ENCODE measurements at regions not wholly inside any gene's neighbourhood (a gene's known extent, or its start where the extent isn't known, plus 50 kb on each side); places are given as distances from the start of the nearest gene placed in this dataset.

DNA sequence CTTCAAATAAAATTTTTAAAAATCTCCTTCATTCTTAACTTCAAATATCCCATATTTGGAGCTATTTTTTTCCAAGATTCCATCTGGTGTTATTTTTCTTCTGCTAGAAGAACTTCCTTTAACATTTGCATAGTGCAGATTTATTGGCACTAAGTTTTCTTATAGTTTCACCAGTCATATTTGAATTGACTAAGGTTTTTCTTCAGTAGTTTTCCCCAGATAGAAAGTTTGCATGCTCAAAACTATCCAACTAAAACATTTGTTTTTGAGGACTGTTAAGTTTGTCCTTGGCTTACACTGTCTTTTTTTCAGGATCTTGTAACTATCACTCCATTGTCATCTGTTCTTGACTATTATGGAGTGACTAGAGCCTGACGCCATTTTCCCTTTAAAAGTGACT lies 606.7 kb downstream of the TAF11L14 start:
- H3K9me3 Mint-ChIP-seq (ENCODE audit: low read depth, unreplicated experiment): peaks cover 9% of the 10 kb centered on the region
- TF ChIP-seq, protein P1, sequence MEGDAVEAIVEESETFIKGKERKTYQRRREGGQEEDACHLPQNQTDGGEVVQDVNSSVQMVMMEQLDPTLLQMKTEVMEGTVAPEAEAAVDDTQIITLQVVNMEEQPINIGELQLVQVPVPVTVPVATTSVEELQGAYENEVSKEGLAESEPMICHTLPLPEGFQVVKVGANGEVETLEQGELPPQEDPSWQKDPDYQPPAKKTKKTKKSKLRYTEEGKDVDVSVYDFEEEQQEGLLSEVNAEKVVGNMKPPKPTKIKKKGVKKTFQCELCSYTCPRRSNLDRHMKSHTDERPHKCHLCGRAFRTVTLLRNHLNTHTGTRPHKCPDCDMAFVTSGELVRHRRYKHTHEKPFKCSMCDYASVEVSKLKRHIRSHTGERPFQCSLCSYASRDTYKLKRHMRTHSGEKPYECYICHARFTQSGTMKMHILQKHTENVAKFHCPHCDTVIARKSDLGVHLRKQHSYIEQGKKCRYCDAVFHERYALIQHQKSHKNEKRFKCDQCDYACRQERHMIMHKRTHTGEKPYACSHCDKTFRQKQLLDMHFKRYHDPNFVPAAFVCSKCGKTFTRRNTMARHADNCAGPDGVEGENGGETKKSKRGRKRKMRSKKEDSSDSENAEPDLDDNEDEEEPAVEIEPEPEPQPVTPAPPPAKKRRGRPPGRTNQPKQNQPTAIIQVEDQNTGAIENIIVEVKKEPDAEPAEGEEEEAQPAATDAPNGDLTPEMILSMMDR (IDR thresholded peaks at IDR 0.05; ENCODE audit: unreplicated experiment): no peak
- H3K4me3 Mint-ChIP-seq (ENCODE audit: low read depth, unreplicated experiment): no peak overlapping the region
- no peak overlapping the region for H3K27ac Mint-ChIP-seq (ENCODE audit: unreplicated experiment)
- CTCF ChIA-PET: no interaction called here
- H3K27me3 Mint-ChIP-seq (ENCODE audit: unreplicated experiment): no peaks in the 10 kb centered on the region
- BruUV-seq (replicated peaks): no TSS peak
- H3K4me1 Mint-ChIP-seq (ENCODE audit: low read depth, unreplicated experiment): no peaks in the 10 kb centered on the region
- intact Hi-C loops (cut with micrococcal nuclease; ENCODE audit: unreplicated experiment): no loop called here
- H3K36me3 Mint-ChIP-seq (ENCODE audit: insufficient read depth, unreplicated experiment): no peaks in the 10 kb centered on the region
- no peak for DNase-seq

DNA sequence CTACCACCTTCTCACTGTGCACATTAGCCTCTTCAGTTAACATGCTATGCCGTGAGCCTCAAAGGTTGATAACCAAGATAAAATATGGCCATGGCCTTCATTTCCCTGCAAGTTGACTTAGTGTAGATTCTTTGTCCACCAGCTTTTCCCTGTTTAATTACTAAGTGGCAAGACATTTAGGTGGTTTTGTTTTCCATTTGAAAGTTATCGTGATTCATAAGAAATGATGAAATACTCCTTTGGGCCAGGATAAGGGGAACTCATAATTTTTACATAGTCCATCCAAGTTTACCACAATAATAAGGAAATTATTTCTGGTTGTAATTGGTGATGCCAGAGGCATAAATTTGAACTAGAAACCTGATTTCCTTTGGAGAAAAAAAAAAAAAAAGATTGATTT lies 609.6 kb downstream of the TAF11L14 start:
- no peak overlapping the region for H3K27ac Mint-ChIP-seq (ENCODE audit: unreplicated experiment)
- peaks cover 9% of the 10 kb centered on the region for H3K9me3 Mint-ChIP-seq (ENCODE audit: low read depth, unreplicated experiment)
- H3K27me3 Mint-ChIP-seq (ENCODE audit: unreplicated experiment): no peaks in the 10 kb centered on the region
- no TSS peak for BruUV-seq (replicated peaks)
- CTCF ChIA-PET: interaction anchor here (0.7 kb wide), 1 partner anchor 13 kb away, joined by 3 read pairs; no protein-coding TSS in a partner anchor
- intact Hi-C loops (cut with micrococcal nuclease; ENCODE audit: unreplicated experiment): no loop called here
- no peaks in the 10 kb centered on the region for H3K36me3 Mint-ChIP-seq (ENCODE audit: insufficient read depth, unreplicated experiment)
- DNase-seq: no peak
- no peaks in the 10 kb centered on the region for H3K4me1 Mint-ChIP-seq (ENCODE audit: low read depth, unreplicated experiment)
- TF ChIP-seq, protein P1 (IDR thresholded peaks at IDR 0.05; ENCODE audit: unreplicated experiment): no peak
- H3K4me3 Mint-ChIP-seq (ENCODE audit: low read depth, unreplicated experiment): no peak overlapping the region

DNA sequence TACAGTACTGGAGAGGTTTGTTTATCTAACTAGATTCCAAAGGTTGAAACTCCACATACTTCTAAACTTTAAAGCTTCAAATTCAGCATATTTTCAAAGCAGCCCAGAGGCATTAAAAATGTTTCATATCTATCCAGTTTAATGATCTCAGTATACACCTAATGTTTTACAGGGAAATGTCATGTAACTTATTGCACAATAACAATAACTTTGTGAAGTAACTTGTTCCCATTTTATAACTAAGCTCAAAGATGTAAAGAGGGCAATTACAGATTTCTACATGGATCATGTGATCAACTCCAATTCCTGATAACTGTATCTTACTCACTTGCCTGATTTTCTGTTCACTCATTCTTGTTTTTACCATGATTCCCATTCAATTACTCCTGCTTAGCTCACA lies 610.0 kb downstream of the TAF11L14 start:
- DNase-seq: no peak
- no TSS peak for BruUV-seq (replicated peaks)
- Mint-ChIP-seq H3K4me1 (ENCODE audit: low read depth, unreplicated experiment) (no peaks in the 10 kb centered on the region), H3K27me3 (ENCODE audit: unreplicated experiment) (no peaks in the 10 kb centered on the region), H3K4me3 (ENCODE audit: low read depth, unreplicated experiment) (no peak overlapping the region), H3K27ac (ENCODE audit: unreplicated experiment) (no peak overlapping the region), H3K9me3 (ENCODE audit: low read depth, unreplicated experiment) (peaks cover 9% of the 10 kb centered on the region), H3K36me3 (ENCODE audit: insufficient read depth, unreplicated experiment) (no peaks in the 10 kb centered on the region)
- CTCF ChIA-PET: interaction anchor here (0.7 kb wide), 1 partner anchor 12 kb away, joined by 3 read pairs; no protein-coding TSS in a partner anchor
- intact Hi-C loops (cut with micrococcal nuclease; ENCODE audit: unreplicated experiment): no loop called here
- TF ChIP-seq, protein P1 (IDR thresholded peaks at IDR 0.05; ENCODE audit: unreplicated experiment): no peak

DNA sequence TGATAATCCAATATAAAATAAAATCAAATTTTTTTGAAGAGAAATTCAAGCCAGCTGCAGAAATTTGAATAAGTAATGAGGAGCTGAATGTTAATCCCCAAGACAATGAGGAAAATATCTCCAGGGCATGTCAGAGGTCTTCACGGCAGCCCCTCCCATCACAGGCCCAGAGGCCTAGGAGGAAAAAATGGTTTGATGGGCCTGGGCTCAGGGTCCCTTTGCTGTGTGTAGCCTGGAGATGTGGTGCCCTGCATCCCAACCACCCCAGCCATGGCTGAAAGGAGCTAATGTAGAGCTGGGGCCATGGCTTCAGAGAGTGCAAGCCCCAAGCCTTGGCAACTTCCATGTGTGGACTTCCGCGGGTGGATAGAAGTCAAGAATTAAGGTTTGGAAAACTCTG lies 618.3 kb downstream of the TAF11L14 start:
- intact Hi-C loops (cut with micrococcal nuclease; ENCODE audit: unreplicated experiment): no loop called here
- Mint-ChIP-seq H3K36me3 (ENCODE audit: insufficient read depth, unreplicated experiment) (no peaks in the 10 kb centered on the region), H3K4me3 (ENCODE audit: low read depth, unreplicated experiment) (no peak overlapping the region), H3K27ac (ENCODE audit: unreplicated experiment) (no peak overlapping the region), H3K4me1 (ENCODE audit: low read depth, unreplicated experiment) (no peaks in the 10 kb centered on the region), H3K9me3 (ENCODE audit: low read depth, unreplicated experiment) (peaks cover 30% of the 10 kb centered on the region), H3K27me3 (ENCODE audit: unreplicated experiment) (no peaks in the 10 kb centered on the region)
- no peak for DNase-seq
- CTCF ChIA-PET: no interaction called here
- no TSS peak for BruUV-seq (replicated peaks)
- TF ChIP-seq, protein P1 (IDR thresholded peaks at IDR 0.05; ENCODE audit: unreplicated experiment): no peak
